HG02798 (cell line): ENCODE measurements at regions not wholly inside any gene's neighbourhood (a gene's known extent, or its start where the extent isn't known, plus 50 kb on each side); places are given as distances from the start of the nearest gene placed in this dataset.
A peak's percentile ranks its signal among the peaks of the same experiment; 100 is the strongest.
"Not testable (repeated sequence)": the region's sequence is repeated elsewhere in the genome, so short reads cannot be mapped to it uniquely, and the experiment has no call there.

Experiments
- ATAC-seq: cut with Tn5 transposase; IDR thresholded peaks from one replicate; pipeline ENCODE4 v1.9.1; 2021; ENCODE audit warnings: mild to moderate bottlenecking; ENCODE audit not compliant: unreplicated experiment, poor library complexity

- not testable (repeated sequence) for ATAC-seq
These were observed 143.3 kb downstream of the TMEM121 start for GRCh38 chr14:105669646-105670045.

GRCh38 chr14:105672450-105673200 is 146.2 kb downstream of the TMEM121 start:
- ATAC-seq = not testable (repeated sequence)

GRCh38 chr14:105675433-105675832 is 149.1 kb downstream of the TMEM121 start:
- ATAC-seq = not testable (repeated sequence)

GRCh38 chr14:105675905-105676670 is 149.7 kb downstream of the TMEM121 start:
- not testable (repeated sequence) for ATAC-seq

GRCh38 chr14:105678057-105678456 is 151.7 kb downstream of the TMEM121 start:
- not testable (repeated sequence) for ATAC-seq

- ATAC-seq = not testable (repeated sequence)
These were observed 152.9 kb downstream of the TMEM121 start for GRCh38 chr14:105678996-105679958.

GRCh38 chr14:105679959-105680735 is 153.8 kb downstream of the TMEM121 start:
- peak; percentile 61 for ATAC-seq

GRCh38 chr14:105680736-105681098 is 154.3 kb downstream of the TMEM121 start:
- peak; percentile 41 for ATAC-seq

- not testable (repeated sequence) for ATAC-seq
These were observed 155.3 kb downstream of the TMEM121 start for GRCh38 chr14:105681606-105682185.

- ATAC-seq = not testable (repeated sequence)
These were observed 156.1 kb downstream of the TMEM121 start for GRCh38 chr14:105682442-105682841.

- ATAC-seq = no peak
These were observed 156.7 kb downstream of the TMEM121 start for GRCh38 chr14:105682956-105683570.

GRCh38 chr14:105684056-105684455 is 157.7 kb downstream of the TMEM121 start:
- ATAC-seq = not testable (repeated sequence)

GRCh38 chr14:105684597-105684996 is 158.2 kb downstream of the TMEM121 start:
- ATAC-seq = not testable (repeated sequence)

- no peak for ATAC-seq
These were observed 158.6 kb downstream of the TMEM121 start for GRCh38 chr14:105685003-105685402.

GRCh38 chr14:105685605-105686004 is 159.2 kb downstream of the TMEM121 start:
- ATAC-seq = not testable (repeated sequence)

GRCh38 chr14:105686050-105686449 is 159.7 kb downstream of the TMEM121 start:
- ATAC-seq = peak; percentile 37

GRCh38 chr14:105686462-105687170 is 160.2 kb downstream of the TMEM121 start:
- ATAC-seq = peak; percentile 9
